T-helper 1 cell treated with Interleukin-12 subunit alpha and Interleukin-12 subunit beta and Interleukin-4 antibody, amounts not matched to agents 30 ng/mL and 1 ng/mL, for 36 hours (primary cell): ENCODE measurements at regions not wholly inside any gene's neighbourhood (a gene's known extent, or its start where the extent isn't known, plus 50 kb on each side); places are given as distances from the start of the nearest gene placed in this dataset.
"Not testable (repeated sequence)": the region's sequence is repeated elsewhere in the genome, so short reads cannot be mapped to it uniquely, and the experiment has no call there.

Source experiments
- intact Hi-C: fragments of 100-400 bp; cut with micrococcal nuclease; formaldehyde crosslinking; loops from one replicate; pipeline ENCODE4 v1.15.1; 2024

DNA sequence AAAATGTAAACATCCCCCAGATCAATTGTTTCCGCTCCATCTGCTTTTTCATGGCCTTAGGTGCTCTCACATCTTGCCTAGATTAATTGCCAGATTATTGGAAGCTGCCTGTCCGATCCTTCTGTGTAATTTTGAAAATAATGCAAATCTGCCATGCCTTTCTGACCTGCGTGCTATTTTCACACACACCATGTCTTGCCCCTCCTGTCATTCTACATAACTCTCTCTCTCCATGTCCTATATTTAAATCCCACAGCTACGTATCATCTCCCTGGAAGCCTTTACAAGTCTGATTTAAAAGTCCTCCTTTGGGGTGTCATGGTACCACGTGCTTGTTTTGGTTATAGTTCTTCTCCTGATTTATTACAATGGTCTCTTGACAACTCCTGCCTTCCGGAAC, 247.6 kb upstream of the ELAVL2 start:
- intact Hi-C loops: no loop called here

DNA sequence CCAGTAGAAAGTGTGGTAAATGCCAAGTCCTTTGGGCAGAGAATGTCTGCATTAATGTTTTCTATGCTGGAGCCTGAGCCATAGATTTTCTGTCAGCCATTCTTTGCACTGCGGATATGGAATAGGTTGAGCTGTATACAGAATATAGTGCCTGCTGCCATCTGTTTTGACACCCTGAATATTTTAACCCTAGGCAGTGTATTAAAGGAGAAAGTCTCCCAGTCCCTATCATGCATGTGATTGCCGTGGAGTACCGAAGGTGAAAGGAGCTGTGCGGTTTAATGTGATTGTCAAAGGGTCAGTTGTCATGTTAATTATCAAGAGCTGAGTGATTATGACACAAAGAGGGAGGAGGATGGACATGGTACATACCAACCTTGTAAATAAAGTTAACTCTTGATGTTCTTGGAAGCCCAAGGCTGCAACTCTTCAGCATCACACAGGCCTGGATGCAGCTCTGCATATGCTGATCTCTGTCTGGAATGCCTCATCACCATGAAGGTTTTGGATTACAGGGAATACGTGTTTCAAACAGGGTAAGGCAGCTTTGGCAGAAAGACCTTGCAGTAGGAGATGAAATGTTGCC, 247.1 kb upstream of the ELAVL2 start:
- intact Hi-C loops: no loop called here

DNA sequence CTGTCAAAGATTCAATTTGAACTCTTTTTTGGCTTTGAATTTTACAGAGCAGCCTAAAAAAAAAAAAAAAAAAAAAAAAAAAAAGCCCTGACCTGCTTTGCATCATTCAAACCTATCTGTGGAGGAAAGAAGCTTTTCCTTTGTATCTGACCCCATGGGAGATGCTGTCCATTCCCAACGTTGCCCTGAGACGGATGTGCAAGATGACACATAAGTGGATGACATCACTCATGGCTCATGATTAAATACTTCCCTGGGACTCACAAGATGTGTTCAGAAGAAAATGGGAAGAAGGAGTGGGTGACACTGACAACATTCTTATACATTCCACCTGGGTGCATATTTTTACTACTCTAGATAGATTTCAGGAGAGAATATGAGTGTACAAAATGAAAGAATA, 245.7 kb upstream of the ELAVL2 start:
- intact Hi-C loops: no loop called here

DNA sequence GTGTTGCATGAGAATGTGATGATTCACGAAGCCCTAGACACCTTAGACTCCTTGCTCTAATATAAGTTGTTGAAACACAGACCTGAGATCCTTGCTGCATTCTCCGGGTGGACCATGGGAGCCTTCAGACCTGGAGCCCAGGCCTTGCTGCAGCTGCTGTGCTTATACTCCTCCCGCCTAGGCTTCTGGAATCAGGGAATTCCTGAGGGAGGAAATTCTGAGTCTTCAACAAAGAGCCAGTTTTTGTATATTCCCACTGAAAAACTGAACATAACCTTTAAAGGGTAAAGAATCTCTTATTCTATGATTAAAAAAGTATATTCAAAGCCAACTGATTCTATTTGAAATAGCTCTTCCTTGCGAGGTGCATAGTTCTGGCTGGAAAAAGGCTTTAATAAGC, 245.1 kb upstream of the ELAVL2 start:
- intact Hi-C loops: no loop called here

DNA sequence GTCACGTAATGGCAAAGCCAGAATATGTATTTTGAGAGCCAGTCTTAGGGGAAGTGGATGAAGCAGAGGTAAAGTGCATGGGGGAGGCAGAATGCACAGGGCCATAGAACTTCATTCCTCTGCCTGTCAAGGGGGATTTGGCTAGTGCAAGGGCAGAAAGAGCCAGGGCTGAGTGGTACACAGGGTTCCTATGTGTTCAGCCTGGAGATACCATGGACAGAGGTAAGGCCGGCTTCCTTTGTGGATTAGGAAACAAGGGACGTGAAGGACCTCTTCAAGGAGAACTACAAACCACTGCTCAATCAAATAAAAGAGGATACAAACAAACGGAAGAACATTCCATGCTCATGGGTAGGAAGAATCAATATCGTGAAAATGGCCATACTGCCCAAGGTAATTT, 241.1 kb upstream of the ELAVL2 start:
- intact Hi-C loops: not testable (repeated sequence)

DNA sequence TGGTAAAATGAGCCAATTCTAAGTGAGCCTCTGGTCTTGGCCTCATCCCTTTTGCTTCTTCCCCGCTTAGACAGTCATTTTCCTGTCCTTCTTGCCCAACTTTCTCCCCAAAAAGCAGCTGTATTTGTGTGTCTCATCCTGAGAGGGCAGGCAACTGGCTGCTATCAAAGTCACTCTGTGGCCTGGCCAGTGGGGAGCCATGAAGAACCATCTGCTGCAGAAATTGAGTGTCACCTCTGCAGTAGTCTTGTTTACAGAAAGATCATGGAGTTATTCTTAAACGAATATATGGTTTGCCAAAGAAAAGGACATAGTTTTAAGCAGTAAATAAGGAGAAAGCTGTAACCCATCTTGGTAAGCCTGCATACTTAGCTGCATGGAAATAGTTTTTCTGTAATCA, 233.6 kb upstream of the ELAVL2 start:
- intact Hi-C loops: no loop called here

DNA sequence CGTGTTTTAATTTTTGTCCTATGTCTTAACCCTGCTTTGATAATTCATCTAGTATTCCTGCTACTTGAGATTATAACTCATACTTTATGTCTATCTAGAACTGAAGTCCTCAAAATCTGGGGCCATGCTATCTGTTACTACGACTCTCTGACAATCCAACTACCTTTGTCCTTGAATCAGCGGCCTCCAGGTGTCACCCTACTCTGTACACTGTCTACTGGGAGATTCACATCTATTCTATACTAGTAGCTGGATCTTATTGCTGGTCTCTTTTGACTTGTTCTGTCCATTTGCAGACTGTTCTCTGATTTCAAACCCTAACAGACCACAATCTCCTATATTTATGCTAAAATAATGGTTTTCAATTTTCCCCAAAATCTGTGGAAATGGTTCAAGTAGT, 225.5 kb upstream of the ELAVL2 start:
- intact Hi-C loops: no loop called here

DNA sequence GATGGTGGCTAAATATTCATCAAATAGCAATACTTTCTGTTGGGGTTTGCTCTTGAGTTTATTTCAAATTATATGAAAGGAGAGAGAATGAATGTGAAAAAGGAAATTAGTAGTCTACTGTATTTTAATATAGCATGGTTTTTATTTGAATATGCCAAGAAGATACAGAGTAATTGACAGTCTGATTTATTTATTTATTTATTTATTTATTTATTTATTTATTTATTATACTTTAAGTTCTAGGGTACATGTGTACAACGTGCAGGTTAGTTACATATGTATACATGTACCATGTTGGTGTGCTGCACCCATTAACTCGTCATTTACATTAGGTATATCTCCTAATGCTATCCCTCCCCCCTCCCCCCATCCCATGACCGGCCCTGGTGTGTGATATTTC, 224.2 kb upstream of the ELAVL2 start:
- intact Hi-C loops: not testable (repeated sequence)

DNA sequence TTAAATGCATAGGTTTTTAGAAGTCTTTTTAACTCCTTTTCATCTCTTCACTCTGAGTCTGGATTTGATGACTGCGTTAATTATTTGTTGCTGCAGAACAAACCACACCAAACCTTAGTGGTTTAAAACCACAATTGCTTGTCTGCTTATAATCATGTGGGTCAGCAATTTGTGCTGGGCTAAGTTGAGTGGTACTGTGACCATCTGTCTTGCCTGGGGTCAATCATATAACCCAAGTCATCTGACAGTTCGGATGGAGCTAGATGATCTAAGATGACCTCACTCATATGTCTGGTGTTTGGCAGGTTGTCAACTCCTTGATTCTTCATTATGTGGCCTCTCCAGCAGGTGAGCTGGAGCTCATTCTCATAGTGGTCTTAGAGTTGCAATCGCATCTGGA, 219.1 kb upstream of the ELAVL2 start:
- intact Hi-C loops: no loop called here

DNA sequence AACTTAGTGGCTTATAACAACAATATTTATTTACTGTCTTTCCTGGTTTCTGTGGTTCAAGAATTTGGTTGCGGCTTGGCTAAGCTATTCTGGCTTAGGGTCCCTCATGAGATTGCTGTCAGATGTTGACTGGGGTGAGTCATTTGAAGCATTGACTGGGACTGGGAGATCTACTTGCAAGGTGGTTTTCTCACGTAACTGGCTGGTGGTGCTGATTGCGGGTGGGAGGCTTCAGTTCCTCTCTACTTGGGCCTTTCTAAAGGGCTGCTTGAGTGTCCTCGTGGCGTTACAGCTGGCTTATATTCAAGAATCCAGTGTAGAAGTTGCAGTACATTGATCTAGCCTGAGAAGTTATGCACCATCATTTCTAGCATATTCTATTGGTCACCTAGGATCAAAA, 218.5 kb upstream of the ELAVL2 start:
- intact Hi-C loops: no loop called here

DNA sequence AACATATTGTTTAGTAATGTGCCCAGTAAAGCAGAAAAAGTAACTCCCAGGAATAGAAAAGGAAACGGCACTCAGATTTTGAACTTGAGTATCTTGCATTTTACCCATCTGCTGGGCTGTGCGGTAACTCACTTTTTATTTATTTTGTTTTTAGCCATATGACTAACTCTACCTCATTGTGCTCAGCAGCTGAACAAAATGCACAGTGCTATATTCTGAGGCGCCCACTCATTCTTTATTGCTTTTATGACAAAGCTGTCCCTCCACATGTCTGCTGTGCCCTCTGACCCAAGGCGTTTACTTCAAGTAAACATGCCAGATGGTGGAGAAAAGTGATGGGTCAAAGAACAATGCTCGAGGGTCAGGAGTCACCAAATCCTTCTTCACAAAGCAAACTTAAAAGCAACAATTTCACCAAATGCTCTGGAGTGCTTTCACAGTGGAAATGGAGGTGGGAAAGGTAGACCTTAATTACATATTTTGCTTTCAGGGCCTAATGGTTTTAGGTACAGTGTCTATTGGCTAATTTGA, 215.2 kb upstream of the ELAVL2 start:
- intact Hi-C loops: no loop called here

DNA sequence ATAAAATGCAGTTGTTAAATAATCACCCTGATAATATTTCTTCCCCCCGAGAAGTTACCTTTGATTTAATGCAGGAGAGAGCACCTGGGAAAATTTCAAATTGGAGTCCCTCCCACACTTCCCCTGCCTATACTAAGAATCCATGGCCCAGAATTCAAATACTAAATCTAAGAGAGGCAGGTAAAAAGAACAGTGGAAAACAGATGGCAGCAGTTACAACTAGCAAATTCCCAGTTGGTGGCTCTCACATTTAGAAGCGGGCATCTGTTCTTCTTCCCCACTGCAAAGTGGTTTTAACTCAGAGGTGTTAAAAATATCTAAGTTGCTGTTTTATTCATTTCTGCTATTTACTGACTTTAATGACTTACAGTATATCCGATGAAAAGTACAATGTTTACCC, 210.4 kb upstream of the ELAVL2 start:
- intact Hi-C loops: no loop called here

DNA sequence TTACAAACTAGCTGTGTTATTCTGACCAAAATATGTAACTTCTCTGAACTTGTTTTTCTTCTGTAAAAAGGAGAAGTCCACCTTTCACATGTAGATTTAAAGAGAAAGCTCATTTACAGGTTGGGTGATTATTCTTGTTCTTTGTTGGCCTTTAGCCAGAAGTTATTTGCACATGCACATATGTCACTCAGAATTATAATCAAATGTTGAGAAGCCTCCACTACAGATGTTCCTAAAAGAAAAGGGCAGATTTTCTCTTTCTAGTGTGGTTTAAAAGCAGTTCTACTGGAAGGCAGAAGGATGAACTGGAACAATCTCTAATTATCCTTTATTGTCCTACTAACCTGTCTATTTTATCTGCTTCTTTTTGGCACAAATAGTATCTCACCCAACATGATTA, 209.8 kb upstream of the ELAVL2 start:
- intact Hi-C loops: no loop called here

DNA sequence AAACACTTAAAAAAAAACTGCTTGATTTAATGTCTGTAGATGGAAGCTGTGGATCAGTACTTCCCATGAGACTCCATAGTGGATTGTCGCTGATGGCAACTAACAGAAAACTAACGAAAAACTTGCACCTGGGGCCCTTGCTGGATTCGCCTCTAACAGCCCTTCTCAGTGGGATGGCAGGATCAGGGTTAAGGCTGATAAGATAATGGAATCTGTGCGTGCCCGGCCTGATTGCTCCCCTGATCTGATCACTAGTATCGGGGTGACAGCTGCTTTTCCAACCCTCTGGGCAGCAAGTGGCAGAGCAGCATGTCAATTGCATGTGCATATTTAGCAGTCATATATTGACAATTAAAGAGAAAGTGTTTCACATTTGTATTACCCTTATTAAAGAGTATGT, 185.8 kb upstream of the ELAVL2 start:
- intact Hi-C loops: no loop called here

DNA sequence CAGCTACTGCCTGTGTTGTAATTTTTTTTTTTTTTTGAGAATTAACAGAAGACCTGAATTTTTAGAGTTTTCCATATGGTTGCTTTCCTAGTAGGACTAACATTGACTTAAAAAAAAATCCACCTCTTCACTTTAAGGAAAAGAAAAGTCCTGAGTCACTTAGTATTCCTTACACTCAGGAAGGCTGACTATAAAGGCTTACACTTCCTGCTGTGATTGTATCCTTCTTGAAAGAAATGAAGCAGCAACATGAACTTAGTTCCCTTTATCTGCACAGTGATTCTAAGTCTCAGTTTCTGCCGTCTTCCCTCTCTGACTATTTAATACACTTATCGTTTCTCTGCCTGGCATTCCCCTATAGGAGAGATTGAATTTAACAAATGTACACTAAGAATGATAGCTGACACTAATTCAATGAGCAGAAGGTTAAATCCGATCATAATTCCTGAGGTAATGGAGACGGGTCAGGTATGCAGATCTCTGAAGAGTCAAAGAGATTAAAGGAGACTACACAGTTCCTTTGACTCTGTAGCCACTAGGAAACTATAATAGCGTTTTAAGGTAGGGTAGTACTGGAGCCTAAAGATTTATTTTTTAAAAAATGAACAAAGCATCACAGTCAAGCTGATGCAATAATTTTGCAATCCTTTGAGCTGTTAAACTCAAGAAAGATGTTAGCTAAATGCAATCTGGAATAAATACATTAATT, 185.1 kb upstream of the ELAVL2 start:
- intact Hi-C loops: no loop called here

DNA sequence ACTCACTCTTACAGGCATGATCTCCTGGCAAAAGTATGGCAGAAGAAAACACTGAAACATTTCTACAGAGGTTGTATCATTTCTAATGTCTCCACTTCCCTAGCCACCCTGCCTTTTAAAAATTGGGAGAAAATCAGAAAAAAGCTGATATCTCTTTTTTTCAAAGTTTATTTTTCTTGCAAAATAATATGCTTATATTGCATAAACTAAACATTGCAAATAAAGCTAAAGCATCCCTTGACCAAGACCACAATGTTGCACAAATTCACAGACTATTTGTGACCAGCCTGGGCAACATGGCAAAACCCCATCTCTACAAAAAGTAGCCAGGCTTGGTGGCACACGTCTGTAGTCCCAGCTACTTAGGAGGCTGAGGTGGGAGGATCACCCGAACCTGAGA, 183.3 kb upstream of the ELAVL2 start:
- intact Hi-C loops: no loop called here

DNA sequence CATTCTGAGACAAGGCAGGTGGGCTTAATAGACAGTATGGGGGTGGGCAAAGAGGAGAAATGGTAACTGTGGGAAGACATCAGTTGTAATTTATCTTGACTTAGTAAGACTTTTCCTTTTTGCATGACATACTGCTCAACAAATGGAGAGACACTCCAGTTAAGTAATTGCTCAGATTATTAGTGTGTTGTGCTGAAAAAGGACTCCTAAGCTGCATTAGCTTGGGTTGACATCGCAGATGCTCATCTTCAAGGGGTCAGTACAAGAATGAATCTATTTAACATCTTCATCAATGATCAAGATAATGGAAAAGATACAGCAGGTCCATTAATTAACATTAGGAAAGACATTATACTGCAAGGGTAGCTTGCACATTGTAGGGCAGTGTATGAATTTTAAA, 181.1 kb upstream of the ELAVL2 start:
- intact Hi-C loops: no loop called here

DNA sequence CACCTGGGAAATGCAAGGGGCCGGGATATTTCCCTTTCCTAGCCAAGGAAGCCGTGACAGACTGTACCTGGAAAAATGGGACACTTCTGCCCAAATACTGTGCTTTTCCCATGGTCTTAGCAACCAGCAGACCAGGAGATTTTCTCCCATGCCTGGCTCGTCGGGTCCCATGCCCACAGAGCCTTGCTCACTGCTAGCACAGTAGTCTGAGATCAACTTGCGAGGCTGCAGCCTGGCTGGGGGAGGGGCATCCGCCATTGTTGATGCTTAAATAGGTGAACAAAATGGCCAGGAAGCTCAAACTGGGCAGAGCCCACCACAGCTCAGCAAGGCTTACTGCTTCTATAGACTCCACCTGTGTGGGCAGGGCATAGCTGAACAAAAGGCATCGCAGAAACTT, 165.8 kb upstream of the ELAVL2 start:
- intact Hi-C loops: not testable (repeated sequence)

DNA sequence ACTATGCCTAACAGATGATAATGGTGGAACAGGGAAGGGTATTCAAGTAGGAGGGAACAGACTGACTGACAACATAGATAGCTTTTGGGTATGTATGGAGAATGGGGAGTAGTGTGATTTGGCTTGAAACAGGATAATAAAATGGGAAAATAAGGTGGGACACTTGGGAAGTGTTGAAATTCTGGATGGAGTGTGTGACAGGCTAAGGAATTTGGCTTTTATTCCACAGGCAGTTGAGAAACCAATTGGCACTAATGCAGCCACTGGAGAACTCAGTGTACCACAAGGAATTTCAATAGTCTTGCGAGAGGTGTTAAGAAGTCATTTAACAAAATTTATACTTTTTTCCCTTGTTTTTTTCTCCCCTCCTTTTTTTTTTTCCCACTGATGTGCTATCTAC, 153.5 kb upstream of the ELAVL2 start:
- intact Hi-C loops: no loop called here

DNA sequence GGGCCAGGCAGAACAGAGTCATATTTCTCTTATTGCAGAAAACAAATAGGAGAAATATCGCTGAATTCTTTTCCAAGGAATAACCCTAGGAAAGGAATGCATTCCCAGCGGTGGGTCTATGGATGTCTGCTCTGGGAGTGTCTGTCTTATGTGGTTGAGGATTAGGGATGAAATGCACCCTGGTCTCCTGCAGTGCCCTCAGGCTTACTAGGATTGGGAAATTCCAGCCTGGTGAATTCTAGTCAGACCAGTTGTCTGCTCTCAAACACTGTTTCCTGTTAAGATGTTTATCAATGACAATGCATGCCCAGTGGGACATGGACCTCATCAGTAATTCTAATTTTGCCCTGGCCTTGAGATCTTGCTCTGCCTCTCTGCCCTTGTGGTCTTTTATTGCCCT, 136.1 kb upstream of the ELAVL2 start:
- intact Hi-C loops: no loop called here

DNA sequence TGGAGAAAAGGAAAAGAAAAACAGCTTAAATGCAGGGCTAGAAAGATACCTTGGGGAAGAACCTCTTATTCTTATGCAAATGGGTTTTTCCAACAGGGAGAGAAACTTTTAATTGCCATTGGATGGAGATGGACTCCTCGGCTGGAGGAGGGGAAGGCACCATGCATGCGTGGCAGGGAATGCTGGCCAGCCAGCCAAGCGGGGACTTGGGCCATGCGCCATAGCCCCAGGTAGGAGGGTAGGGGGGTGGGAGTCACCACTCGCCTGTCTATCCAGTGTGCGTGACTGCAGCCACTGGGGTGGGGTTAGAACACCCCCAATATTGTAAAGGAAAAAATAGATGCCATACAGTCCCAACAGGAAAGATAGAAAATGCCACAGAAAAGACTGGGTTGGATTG, 119.9 kb upstream of the ELAVL2 start:
- intact Hi-C loops: no loop called here

DNA sequence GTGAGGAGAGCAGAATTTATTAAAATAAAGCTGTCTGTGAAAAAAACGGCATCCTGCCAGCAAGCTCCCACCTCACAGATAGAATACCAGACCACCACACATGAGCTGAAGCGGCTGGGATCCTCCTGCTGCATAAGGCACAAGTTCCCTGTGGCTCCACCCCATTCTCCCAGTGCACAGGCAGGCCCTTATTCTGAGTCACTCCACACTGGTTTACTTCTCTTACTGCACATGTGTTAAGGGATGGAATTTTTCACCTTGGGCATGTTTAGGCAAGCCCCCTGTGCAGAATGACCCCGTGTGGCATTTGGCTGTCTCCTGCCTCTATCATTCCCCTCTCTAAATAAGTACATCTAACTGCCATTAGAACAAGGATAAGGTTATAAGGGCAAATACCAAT, 115.0 kb upstream of the ELAVL2 start:
- intact Hi-C loops: no loop called here

DNA sequence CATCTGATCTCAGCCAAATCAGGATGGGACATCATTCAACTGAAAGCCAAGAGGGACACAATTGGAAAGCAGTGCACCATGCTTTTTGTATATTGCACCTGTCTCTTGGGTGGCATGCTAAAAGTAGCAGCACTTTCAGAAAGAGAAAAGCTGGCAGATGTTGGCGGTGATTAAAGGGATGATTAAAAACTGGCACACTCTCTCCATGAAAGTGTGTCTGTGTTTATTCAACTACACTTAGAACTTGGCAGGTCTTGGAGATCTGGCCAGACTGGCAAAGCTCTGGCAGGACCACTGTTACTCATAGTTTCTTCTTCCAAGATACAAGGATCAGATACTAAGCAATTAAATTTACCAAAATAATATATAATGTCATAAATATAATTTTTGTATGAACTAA, 112.9 kb upstream of the ELAVL2 start:
- intact Hi-C loops: no loop called here
